DND-41 (cell line): ENCODE measurements at regions not wholly inside any gene's neighbourhood (a gene's known extent, or its start where the extent isn't known, plus 50 kb on each side); places are given as distances from the start of the nearest gene placed in this dataset.

ENCODE experiments used
- CTCF ChIP-seq: IDR thresholded peaks from 2 replicates; pipeline ENCODE4 v1.5.1; 2012; ENCODE audit warnings: borderline replicate concordance, low read length, moderate library complexity, mild to moderate bottlenecking; ENCODE audit not compliant: poor library complexity, severe bottlenecking; ENCODE audit errors: extremely low read depth
- EZH2 ChIP-seq: IDR thresholded peaks from 3 replicates; pipeline ENCODE4 v1.6.1; 2012; ENCODE audit warnings: borderline replicate concordance, low read depth, mild to moderate bottlenecking, moderate library complexity, low read length, inconsistent platforms; ENCODE audit not compliant: severe bottlenecking

GRCh38 chr6:120994573-120994967 is 339.7 kb downstream of the TBC1D32 start:
- no peak for TF ChIP-seq CTCF
- no peak for TF ChIP-seq EZH2
